Thyroid gland (tissue), 4 donors: ENCODE measurements at regions not wholly inside any gene's neighbourhood (a gene's known extent, or its start where the extent isn't known, plus 50 kb on each side); places are given as distances from the start of the nearest gene placed in this dataset.
"Not testable (repeated sequence)": the region's sequence is repeated elsewhere in the genome, so short reads cannot be mapped to it uniquely, and the experiment has no call there.

Experiments used
- DNase-seq, 2 donors: peaks; one replicate each; pipeline ENCODE4 v3.0.0-alpha.2; 2019
- H3K27ac ChIP-seq, 3 donors: fragments of 200-600 bp; sonication (generic); 1 replicate in 2 of 3; 2 replicates in 1 of 3; pipeline ENCODE4 v1.5.1; 2016 to 2019; ENCODE audit warnings: mild to moderate bottlenecking in 1 of 3, moderate library complexity in 1 of 3
- H3K27me3 ChIP-seq: fragments of 200-600 bp; sonication (generic); one replicate; pipeline ENCODE4 v1.5.1; 2019
- H3K36me3 ChIP-seq, 2 donors: fragments of 200-600 bp; sonication (generic); one replicate each; pipeline ENCODE4 v1.5.1; 2016 to 2019
- H3K4me1 ChIP-seq, 2 donors: fragments of 200-600 bp; sonication (generic); one replicate each; pipeline ENCODE4 v1.5.1; 2017 to 2019
- H3K4me3 ChIP-seq, 3 donors: fragments of 200-600 bp; sonication (generic); replicated peaks in 1 of 3; 1 replicate in 2 of 3; 2 replicates in 1 of 3; pipeline ENCODE4 v1.5.1; 2016; ENCODE audit warnings: mild to moderate bottlenecking in 1 of 3
- H3K9me3 ChIP-seq: fragments of 200-600 bp; sonication (generic); one replicate; pipeline ENCODE4 v1.5.1; 2017
- CTCF ChIP-seq, 6 experiments: fragments of 200-600 bp in 3 of 6; fragments of 450-650 bp in 3 of 6; sonication (generic) in 3 of 6; IDR thresholded peaks; one replicate each; pipeline ENCODE4 v1.5.1; 2016 to 2019; ENCODE audit warnings: antibody characterized with exemption in 6 of 6, mild to moderate bottlenecking in 2 of 6, inconsistent platforms in 1 of 6, moderate library complexity in 1 of 6
- POLR2A ChIP-seq, 2 donors: fragments of 450-650 bp; IDR thresholded peaks; one replicate each; pipeline ENCODE4 v1.6.1; 2017; ENCODE audit warnings: antibody characterized with exemption in 2 of 2, mild to moderate bottlenecking in 2 of 2, moderate library complexity in 1 of 2
- WGBS, 2 donors: methylation state at CpG; one replicate each; pipeline ENCODE4 v1.1.5; 2017; 5-methylcytosine and 5-hydroxymethylcytosine counted together
- intact Hi-C: fragments of 100-400 bp; cut with DNase I; formaldehyde crosslinking; loops from one replicate; pipeline ENCODE4 v1.15.1; 2023

GRCh38 chr4:85030156-85030555, 63.7 kb upstream of the WDFY3 start:
- 95 to 96% methylated on average over 3 of the region's 3 CpGs for WGBS, 2 donors
- no peak overlapping the region for H3K4me3 ChIP-seq
- no peak for TF ChIP-seq CTCF (IDR thresholded peaks at IDR 0.05)
- no peak for TF ChIP-seq POLR2A (IDR thresholded peaks at IDR 0.05)
- no peak for DNase-seq
- no peaks in the 10 kb centered on the region for H3K4me1 ChIP-seq
- H3K9me3 ChIP-seq, result no peaks in the 10 kb centered on the region
- H3K27me3 ChIP-seq, result no peaks in the 10 kb centered on the region
- intact Hi-C loops, result no loop called here
- no peak overlapping the region for H3K27ac ChIP-seq
- no peaks in the 10 kb centered on the region for H3K36me3 ChIP-seq

DNA sequence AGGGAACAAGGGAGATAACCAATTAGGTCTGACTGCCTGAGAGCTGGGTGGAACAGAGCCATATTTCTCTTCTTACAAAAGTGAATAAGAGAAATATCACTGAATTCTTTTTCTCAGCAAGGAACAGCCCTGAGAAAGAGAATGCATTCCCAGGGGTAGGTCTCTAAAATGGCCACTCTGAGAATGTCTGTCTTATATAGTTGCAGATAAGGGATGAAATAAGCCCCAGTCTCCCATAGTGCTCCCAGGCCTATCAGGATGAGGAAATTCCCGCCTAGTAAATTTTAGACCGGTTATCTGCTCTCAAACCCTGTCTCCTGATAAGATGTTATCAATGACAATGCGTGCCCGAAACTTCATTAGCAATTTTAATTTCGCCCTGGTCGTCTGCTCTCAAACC, 67.3 kb upstream of the WDFY3 start:
- intact Hi-C loops, H3K36me3 ChIP-seq, H3K9me3 ChIP-seq, H3K27me3 ChIP-seq, H3K4me1 ChIP-seq, H3K27ac ChIP-seq, H3K4me3 ChIP-seq, DNase-seq: not testable (repeated sequence)
- WGBS, 2 donors, result 92 to 95% methylated on average over 6 of the region's 6 CpGs

DNA sequence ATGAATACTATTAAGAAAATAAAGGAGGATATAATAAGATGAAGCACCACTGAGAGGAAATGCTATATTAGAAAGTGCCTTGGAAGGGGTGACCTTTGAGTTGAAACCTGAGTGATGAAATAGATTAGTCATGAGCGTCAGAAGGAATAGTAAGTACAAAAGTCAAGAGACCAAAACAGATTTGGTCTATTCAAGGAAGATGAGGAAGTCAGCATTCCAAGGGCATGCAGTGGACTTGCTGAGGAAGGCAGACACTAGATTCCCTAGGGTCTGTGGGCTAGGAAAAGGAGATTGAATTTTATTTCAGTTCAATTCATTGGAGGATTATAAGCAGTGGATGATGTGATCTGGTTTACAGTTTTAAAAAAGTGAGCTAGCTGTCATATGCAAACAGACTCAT, 73.0 kb upstream of the WDFY3 start:
- H3K27me3 ChIP-seq, result no peaks in the 10 kb centered on the region
- WGBS, 2 donors, result 60 to 77% methylated on average over 1 of the region's 1 CpG
- H3K9me3 ChIP-seq, result no peaks in the 10 kb centered on the region
- H3K4me1 ChIP-seq, result no peaks in the 10 kb centered on the region
- no peaks in the 10 kb centered on the region for H3K36me3 ChIP-seq
- DNase-seq, result no peak
- H3K27ac ChIP-seq, result no peak overlapping the region
- H3K4me3 ChIP-seq, result no peak overlapping the region
- TF ChIP-seq CTCF (IDR thresholded peaks at IDR 0.05) (no peak), POLR2A (IDR thresholded peaks at IDR 0.05) (no peak)
- intact Hi-C loops, result no loop called here

DNA sequence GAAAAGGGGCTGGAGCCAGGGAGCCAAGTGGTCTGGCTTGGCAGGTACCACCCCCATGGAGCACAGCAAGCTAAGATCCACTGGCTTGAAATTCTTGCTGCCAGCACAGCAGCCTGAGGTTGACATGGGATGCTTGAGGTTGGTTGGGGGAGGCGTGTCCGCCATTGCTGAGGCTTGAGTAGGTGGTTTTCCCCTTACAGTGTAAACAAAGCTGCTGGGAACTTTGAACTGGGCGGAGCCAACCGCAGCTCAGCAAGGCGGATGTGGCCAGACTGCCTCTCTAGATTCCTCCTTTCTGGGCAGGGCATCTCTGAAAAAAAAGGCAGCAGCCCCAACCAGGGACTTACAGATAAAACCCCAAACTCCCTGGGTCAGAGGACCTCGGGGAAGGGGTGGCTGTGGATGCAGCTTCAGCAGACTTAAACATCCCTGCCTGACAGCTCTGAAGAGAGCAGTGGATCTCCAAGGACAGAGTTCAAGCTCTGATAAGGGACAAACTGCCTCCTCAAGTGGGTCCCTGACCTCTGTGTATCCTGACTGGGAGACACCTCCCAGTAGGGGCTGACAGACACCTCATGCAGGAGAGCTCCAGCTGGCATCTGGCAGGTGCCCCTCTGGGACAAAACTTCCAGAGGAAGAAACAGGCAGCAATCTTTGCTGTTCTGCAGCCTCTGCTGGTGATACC, 77.5 kb upstream of the WDFY3 start:
- H3K9me3 ChIP-seq, H3K4me1 ChIP-seq, intact Hi-C loops, H3K27me3 ChIP-seq, H3K27ac ChIP-seq, H3K4me3 ChIP-seq, DNase-seq, H3K36me3 ChIP-seq: not testable (repeated sequence)
- WGBS, 2 donors, result 91 to 93% methylated on average over 5 to 6 of the region's 6 CpGs

DNA sequence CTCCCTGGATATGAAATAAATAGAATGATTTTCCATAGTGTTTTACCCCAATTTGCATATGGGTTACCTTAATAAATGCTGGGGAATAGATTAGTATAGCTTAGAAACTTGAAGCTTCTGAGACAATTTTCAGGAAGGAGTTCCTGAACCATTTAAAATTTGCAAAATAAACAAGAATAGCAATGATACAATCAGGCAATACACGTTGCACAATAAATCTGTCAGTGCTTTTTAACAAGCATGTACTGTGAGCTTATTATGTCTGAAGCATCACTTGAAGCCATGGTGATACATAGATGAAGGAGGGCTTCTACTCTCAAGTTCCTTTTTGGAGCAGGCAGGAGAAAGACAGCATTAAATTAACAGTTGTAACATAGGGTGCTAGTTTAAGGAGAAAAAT, 84.2 kb upstream of the WDFY3 start:
- no peak overlapping the region for H3K27ac ChIP-seq
- H3K27me3 ChIP-seq, result no peaks in the 10 kb centered on the region
- TF ChIP-seq CTCF (IDR thresholded peaks at IDR 0.05) (no peak), POLR2A (IDR thresholded peaks at IDR 0.05) (no peak)
- no peak for DNase-seq
- intact Hi-C loops, result no loop called here
- no peak overlapping the region for H3K4me3 ChIP-seq
- H3K4me1 ChIP-seq, result no peaks in the 10 kb centered on the region
- no peaks in the 10 kb centered on the region for H3K9me3 ChIP-seq
- H3K36me3 ChIP-seq, result no peaks in the 10 kb centered on the region
- 34 to 39% methylated on average over 1 of the region's 1 CpG for WGBS, 2 donors

DNA sequence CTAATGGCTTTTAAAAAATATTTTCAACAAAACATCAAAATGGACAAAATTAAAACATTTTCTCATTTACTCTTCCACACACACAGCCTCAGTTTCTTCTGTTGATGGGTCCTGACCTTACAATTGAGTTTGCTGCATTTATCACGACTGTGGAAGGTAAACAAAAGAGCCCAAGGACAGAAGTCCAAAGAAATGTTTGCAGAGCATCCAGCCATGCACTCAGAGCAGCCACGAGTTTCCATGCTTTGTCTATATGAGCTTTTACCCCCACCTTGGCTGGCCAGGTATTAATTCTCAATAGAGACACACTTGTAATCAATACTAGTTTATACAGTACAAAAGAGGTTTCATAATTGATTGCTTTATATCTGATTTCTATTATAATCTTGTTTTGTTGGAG, 85.0 kb upstream of the WDFY3 start:
- TF ChIP-seq CTCF (IDR thresholded peaks at IDR 0.05) (no peak), POLR2A (IDR thresholded peaks at IDR 0.05) (no peak)
- Histone ChIP-seq H3K9me3 (no peaks in the 10 kb centered on the region), H3K4me3 (no peak overlapping the region), H3K4me1 (no peaks in the 10 kb centered on the region), H3K27ac (no peak overlapping the region), H3K36me3 (no peaks in the 10 kb centered on the region), H3K27me3 (no peaks in the 10 kb centered on the region)
- no peak for DNase-seq
- WGBS, 2 donors, result 28 to 29% methylated on average over 2 of the region's 2 CpGs
- intact Hi-C loops, result no loop called here

DNA sequence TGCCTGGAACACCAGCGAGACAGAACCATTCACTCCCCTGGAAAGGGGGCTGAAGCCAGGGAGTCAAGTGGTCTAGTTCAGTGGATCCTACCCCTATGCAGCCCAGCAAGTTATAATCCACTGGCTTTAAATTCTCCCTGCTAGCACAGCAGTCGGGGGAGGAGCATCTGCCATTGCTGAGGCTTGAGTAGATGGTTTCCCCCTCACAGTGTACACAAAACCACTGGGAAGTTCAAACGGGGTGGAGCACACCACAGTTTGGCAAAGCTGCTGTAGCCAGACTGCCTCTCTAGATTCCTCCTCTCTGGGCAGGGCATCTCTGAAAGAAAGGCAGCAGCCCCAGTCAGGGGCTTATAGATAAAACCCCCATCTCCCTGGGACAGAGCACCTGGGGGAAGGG, 88.4 kb upstream of the WDFY3 start:
- 51 to 78% methylated on average over 3 of the region's 3 CpGs for WGBS, 2 donors
- DNase-seq, H3K27me3 ChIP-seq, H3K4me3 ChIP-seq, H3K27ac ChIP-seq, H3K9me3 ChIP-seq, intact Hi-C loops, H3K36me3 ChIP-seq, H3K4me1 ChIP-seq: not testable (repeated sequence)
